GM18867 (cell line): ENCODE measurements at regions not wholly inside any gene's neighbourhood (a gene's known extent, or its start where the extent isn't known, plus 50 kb on each side); places are given as distances from the start of the nearest gene placed in this dataset.
"Not testable (repeated sequence)": the region's sequence is repeated elsewhere in the genome, so short reads cannot be mapped to it uniquely, and the experiment has no call there.

Experiments
- ATAC-seq: cut with Tn5 transposase; IDR thresholded peaks from one replicate; pipeline ENCODE4 v1.9.1; 2021; ENCODE audit warnings: mild to moderate bottlenecking, moderate library complexity; ENCODE audit not compliant: unreplicated experiment

DNA sequence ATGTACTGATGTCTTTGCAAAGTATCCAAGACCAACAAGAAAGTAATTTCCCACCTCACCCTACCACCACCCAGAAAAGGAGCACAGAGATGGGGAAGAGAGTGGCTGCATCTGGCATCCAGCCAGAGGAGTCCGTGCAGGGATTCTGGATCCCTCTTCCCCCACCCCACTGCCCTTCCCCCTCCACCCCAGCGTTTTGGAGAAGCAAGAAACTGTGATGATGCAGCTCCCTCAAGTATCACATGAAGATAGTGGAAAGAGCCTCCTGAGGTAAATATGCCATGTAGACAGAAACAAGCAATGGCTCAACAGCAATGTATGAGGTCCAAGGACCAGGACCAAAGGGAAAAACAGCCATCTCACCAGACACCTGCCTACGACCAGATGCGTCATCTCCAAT is 153.8 kb downstream of the DEPDC1B start:
- no peak for ATAC-seq

GRCh38 chr5:60545551-60545950 is 154.4 kb downstream of the DEPDC1B start:
- no peak for ATAC-seq

DNA sequence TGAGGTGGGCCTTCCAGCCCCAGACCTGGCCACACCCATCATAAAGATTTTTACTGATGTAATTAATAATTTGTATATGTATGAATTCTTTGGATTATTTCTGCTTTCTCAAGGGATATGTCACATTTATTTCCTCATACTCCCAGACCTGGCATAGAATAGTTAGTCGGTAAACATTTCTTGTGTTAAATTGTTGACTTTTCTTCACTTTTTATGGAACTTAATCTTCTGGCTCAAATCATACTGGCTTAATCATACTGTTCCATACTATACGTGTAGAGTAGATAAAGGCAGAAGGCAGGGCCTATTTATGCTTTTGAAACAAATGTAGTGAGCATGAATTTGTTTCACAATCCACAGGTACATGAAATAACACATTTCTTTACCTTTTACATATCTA is 155.8 kb downstream of the DEPDC1B start:
- ATAC-seq, result no peak

DNA sequence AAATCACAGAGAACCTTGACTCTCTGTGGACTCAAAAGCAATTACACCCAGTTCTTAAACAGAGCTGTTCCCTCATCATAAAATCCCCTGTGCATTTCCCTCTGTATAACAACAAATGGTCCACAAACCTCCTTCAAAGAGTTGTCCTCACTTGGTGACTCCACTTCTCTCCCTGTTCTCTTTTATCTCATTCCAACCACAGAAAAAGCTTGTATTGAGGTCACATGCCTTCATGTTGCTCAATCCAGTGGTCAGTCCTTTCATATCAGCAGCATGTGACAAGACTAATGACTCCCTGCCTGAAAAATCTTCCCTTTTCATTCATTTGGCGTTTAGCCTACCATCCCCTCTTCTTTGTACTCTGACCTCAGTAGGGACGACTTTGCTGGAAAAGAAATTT is 158.0 kb downstream of the DEPDC1B start:
- peak; percentile 11 for ATAC-seq

GRCh38 chr5:60540856-60541805 is 158.8 kb downstream of the DEPDC1B start:
- peak; percentile 92 for ATAC-seq

GRCh38 chr5:60538955-60539866 is 160.8 kb downstream of the DEPDC1B start:
- no peak for ATAC-seq

- no peak for ATAC-seq
Measured at GRCh38 chr5:60538426-60538825, 161.5 kb downstream of the DEPDC1B start.

DNA sequence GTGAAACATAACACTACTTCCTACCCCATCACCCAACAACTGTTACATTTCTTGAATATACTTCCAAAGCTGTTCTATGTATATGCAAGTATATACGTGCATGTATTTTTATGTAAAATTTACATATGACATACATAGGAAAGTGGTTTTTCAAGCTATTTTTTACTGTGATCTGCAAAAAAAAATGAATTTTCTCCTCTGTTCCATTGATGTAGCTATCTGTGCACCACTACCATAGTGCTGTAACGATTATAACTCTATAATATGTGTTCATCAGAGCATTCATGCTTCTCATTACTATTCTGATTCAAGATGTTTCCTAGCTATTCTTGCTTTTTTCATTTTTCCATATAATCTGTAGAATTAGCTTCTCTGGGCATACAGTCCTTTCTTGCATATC is 164.0 kb downstream of the DEPDC1B start:
- no peak for ATAC-seq

DNA sequence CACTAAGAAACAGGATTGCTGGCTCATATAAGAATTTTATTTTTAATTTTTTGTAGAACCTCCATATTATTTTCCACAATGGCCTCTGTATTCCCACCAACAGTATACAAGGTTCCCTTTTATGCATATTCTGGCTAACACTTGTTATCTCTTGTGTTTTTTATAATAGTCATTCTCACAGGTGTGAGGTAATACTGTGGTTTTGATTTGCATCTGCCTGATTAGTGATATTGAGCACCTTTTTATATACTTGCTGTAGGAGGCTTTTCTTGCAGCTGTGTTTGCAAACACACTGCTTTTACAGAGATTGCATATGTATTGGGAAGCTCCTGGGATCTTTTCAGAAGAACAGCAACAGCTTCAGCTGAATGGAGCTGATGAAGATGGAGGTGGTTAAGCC is 164.8 kb downstream of the DEPDC1B start:
- peak; percentile 89 for ATAC-seq

DNA sequence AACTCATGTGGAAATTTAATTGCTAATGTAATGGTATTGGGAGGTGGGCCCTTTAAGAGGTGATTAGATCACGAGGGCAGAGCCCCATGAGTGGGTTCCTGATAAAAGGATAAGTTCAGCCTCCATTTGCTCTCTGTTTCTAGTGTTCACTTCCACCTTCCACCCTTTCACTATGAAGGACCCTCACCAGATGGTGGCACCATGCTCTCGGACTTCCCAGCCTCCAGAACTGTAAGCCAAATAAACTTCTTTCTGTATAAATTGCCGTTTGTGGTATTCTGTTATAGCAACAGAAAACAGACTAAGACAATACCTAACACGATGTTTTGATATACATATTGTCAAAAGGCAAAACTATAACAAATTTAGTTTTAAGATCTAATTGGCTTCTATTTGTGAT is 166.2 kb downstream of the DEPDC1B start:
- no peak for ATAC-seq

- not testable (repeated sequence) for ATAC-seq
Measured at GRCh38 chr5:60532796-60533195, 167.2 kb downstream of the DEPDC1B start.

DNA sequence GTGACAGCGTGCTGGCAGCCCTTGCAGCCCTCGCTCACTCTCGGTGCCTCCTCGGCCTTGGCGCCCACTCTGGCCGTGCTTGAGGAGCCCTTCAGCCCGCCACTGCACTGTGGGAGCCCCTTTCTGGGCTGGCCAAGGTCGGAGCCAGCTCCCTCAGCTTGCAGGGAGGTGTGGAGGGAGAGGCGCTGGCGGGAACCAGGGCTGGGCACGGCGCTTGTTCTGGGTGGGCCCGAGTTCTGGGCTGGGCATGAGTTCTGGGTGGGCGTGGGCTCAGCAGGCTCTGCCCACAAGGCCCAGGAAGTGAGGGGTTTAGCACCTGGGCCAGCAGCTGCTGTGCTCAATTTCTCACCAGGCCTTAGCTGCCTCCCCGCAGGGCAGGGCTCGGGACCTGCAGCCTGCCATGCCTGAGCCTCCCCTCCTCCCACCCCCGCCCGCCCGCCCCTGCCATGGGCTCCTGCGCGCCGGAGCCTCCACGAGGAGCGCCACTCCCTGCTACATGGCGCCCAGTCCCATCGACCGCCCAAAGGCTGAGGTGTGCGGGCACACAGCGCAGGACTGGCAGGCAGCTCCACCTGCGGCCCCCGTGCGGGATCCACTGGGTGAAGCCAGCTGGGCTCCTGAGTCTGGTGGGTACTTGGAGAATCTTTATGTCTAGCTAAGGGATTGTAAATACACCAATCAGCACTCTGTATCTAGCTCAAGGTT is 169.7 kb downstream of the DEPDC1B start:
- not testable (repeated sequence) for ATAC-seq

GRCh38 chr5:60529001-60529400 is 171.0 kb downstream of the DEPDC1B start:
- ATAC-seq, result no peak

DNA sequence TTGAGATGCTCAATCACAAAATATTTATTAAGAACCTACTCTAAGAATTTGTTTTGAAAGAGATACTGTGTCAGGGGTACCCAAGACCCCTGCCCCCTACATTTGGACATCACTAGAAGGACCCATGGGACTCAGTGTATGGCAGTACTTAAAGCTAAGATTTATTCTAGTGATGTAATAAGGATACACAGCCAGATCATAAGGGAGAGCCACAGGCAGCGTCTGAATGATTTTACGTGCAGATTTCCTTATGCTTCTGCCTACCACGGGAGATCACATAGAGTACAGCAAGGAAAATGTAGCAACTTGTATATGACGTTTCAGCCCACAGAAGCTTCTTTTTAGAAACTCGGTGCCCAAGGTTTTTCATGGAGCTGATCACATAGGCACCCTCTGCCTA is 172.9 kb downstream of the DEPDC1B start:
- ATAC-seq, result no peak

DNA sequence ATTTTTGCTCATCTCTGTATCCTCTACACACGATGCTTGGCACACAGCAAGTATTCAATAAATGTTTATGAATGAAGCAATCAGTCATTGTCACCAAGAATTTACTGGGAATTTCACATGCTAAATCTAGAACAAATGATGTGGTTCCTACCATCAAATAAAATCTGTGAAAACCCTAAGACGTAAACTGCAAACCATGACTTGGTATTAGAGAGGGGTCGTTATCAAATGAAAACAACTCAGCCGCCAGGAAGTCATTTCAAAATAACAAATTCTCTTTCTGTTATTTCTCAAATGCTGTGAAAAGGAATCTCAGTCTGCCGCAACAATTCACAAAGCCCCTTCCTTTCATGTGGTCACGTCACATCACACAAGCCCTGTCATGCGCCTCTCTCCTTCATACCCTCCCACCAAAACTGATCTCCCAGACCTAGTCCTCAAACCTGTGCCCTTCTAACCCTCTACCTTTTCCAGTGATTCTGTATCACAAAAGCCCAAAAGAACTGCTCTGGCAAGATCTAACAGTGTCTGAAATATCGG is 173.6 kb downstream of the DEPDC1B start:
- ATAC-seq, result no peak

GRCh38 chr5:60522292-60522905 is 177.6 kb downstream of the DEPDC1B start:
- peak; percentile 91 for ATAC-seq

GRCh38 chr5:60521376-60522291 is 178.3 kb downstream of the DEPDC1B start:
- peak; percentile 55 for ATAC-seq

DNA sequence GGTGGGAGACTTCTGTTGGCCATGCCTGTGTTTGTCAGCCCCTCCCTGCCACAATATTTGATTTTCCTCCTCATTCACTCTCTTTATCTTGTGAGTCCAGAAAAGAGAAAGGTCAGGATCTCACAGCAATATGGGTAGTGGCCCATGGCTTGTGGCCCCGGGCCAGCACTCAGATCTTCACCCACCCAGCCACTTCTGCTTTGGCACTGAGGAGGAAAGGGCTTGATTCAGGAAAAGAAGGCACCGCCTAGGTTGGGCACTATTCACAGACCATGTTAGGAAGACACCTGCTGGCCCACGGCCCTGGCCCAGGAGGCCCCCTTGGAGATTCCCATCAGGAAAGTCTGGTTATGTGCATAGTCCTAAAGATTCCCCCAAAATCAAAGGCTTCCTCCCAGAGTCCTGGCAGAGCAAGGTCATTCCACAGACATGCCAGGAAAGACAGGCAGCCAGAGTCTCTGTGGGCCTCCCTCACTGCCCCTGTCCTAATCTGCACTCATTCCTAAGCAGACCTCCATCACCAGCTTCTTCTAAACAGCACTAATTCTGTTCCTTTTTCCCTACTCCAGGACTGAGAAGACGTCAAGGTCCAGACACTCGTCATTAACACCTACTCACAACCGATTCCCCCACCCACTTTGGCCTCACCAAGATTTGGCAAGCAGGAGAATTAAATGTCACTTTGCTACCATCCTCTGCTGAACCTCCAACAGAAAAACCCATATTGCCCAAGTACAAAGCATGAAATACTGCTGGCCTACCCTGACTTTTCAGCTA is 179.3 kb downstream of the DEPDC1B start:
- no peak for ATAC-seq
